ENCODE measurements at regions not wholly inside any gene's neighbourhood (a gene's known extent, or its start where the extent isn't known, plus 50 kb on each side); places are given as distances from the start of the nearest gene placed in this dataset.

DNA sequence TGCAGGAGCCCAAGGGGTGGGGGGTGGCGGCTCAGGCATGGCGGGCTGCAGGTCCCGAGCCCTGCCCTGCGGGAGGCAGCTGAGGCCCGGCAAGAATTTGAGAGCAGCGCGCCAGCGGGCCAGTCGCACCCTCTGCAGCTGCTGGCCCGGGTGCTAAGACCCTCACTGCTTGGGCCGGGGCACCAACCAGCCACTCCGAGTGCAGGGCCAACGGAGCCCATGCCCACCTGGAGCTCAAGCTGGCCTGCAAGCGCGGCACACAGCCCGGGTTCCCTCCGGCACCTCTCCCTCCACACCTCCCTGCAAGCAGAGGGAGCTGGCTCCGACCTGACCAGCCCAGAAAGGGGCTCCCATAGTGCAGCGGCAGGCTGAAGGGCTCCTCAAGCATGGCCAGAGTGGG, 758.2 kb upstream of the INTU start:
- TF ChIP-seq POLR2AphosphoS5 (IDR thresholded peaks at IDR 0.05), result no peak
- TF ChIP-seq EP300 (IDR thresholded peaks at IDR 0.05), result no peak
- TF ChIP-seq, protein P1, sequence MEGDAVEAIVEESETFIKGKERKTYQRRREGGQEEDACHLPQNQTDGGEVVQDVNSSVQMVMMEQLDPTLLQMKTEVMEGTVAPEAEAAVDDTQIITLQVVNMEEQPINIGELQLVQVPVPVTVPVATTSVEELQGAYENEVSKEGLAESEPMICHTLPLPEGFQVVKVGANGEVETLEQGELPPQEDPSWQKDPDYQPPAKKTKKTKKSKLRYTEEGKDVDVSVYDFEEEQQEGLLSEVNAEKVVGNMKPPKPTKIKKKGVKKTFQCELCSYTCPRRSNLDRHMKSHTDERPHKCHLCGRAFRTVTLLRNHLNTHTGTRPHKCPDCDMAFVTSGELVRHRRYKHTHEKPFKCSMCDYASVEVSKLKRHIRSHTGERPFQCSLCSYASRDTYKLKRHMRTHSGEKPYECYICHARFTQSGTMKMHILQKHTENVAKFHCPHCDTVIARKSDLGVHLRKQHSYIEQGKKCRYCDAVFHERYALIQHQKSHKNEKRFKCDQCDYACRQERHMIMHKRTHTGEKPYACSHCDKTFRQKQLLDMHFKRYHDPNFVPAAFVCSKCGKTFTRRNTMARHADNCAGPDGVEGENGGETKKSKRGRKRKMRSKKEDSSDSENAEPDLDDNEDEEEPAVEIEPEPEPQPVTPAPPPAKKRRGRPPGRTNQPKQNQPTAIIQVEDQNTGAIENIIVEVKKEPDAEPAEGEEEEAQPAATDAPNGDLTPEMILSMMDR (IDR thresholded peaks at IDR 0.05), result no peak
- no peak for TF ChIP-seq POLR2A (IDR thresholded peaks at IDR 0.05)
- Histone ChIP-seq H3K27me3 (no peaks in the 10 kb centered on the region), H3K4me3 (no peak overlapping the region), H3K27ac (no peak overlapping the region), H3K36me3 (no peaks in the 10 kb centered on the region), H3K4me1 (no peaks in the 10 kb centered on the region), H3K9me3 (peaks cover 9% of the 10 kb centered on the region)
- 87% methylated on average over 10 of the region's 19 CpGs for WGBS
- DNase-seq (ENCODE audit: low spot score in 2 of 2), result no peak

DNA sequence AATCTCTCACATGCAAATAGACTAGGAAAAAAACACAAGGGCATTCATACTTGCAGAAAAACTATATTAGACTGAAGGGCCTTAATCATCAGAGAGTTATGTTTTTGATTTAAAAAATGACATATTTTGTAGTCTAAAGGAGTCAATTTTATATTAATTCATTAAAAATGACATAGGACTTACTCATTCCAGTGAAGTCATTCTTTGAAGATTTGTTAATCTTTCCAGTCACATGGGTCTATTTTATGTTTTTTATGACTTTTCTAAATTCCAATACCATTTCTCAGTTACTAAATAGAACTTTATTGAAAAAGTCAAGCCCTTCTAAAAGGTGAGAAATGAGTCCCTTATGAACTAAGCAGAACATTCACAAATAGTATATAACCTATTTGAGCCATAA, 743.8 kb upstream of the INTU start:
- no peak for DNase-seq (ENCODE audit: low spot score in 2 of 2)
- Histone ChIP-seq H3K9me3 (no peaks in the 10 kb centered on the region), H3K4me1 (no peaks in the 10 kb centered on the region), H3K27me3 (no peaks in the 10 kb centered on the region), H3K36me3 (no peaks in the 10 kb centered on the region), H3K27ac (no peak overlapping the region), H3K4me3 (no peak overlapping the region)
- TF ChIP-seq POLR2AphosphoS5 (IDR thresholded peaks at IDR 0.05), result no peak
- no peak for TF ChIP-seq POLR2A (IDR thresholded peaks at IDR 0.05)
- no peak for TF ChIP-seq EP300 (IDR thresholded peaks at IDR 0.05)
- TF ChIP-seq, protein P1 (IDR thresholded peaks at IDR 0.05), result no peak

DNA sequence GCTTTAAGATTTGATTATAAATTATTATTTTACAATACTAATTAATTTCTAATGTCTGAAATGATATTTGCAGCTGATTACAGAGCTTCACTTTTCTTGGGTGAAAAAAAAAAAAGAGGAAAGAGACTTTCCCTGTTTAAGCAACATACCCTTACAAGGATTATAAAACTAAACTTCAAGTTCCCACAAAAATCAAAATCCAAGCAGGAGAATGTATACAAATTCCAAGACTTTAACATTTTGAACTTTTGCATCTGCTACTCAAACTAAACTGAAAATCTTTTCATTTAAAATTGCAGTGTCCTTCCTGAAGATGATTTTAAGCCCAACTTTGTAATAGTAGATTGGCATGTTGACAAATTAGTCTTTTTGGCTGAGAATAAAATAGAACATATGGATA, 742.4 kb upstream of the INTU start:
- Histone ChIP-seq H3K27ac (no peak overlapping the region), H3K36me3 (no peaks in the 10 kb centered on the region)
- TF ChIP-seq POLR2AphosphoS5 (IDR thresholded peaks at IDR 0.05), result no peak
- TF ChIP-seq POLR2A (IDR thresholded peaks at IDR 0.05), result no peak
- TF ChIP-seq, protein P1 (IDR thresholded peaks at IDR 0.05), result no peak
- no peak for TF ChIP-seq EP300 (IDR thresholded peaks at IDR 0.05)

DNA sequence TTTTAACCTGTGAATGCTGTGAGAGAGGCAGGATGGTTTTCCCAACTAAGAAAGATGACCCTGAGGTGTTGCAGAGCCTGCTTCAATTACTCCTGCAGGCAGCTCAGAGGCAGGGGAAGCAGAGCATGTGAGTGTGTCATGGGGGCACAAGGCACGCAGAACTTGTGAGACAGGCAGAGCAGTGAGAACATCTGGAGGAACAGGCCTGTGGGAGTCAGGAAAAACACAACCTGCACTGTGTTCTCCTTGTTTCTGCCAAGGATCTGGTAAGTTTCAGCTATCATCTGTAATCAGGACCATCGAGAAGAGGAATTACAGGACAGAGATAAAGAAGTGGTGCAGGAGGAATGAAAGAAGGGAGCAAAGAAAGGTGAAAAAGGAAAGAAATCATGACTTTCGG, 741.8 kb upstream of the INTU start:
- TF ChIP-seq, protein P1 (IDR thresholded peaks at IDR 0.05), result no peak
- no peak for TF ChIP-seq POLR2A (IDR thresholded peaks at IDR 0.05)

More for the DNA sequence above, 742.4 kb upstream of the INTU start:
- no peaks in the 10 kb centered on the region for H3K4me1 ChIP-seq
- no peaks in the 10 kb centered on the region for H3K27me3 ChIP-seq
- H3K9me3 ChIP-seq, result no peaks in the 10 kb centered on the region
- no peak overlapping the region for H3K4me3 ChIP-seq
- no peak for DNase-seq (ENCODE audit: low spot score in 2 of 2)

DNA sequence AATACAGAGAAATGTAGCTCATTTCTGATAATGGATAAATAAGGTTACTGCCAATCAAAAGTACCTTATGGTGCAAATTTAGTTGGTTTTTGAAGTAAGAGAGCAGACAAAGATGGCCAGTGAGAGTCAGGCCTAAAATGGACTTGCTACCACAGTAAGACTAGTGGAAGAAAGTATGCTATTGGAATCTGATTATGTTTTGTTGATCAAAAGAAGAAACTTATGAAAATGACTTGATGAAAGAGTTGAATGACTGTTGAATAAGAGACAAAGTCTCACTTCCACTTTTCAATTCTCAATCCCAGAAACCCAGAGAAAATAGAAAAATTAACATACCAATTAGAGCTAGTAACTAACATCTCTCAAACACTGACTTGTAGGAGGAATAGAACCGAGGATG, 737.8 kb upstream of the INTU start:
- Histone ChIP-seq H3K4me1 (no peaks in the 10 kb centered on the region), H3K9me3 (no peaks in the 10 kb centered on the region), H3K4me3 (no peak overlapping the region), H3K27ac (no peak overlapping the region), H3K36me3 (no peaks in the 10 kb centered on the region), H3K27me3 (no peaks in the 10 kb centered on the region)
- 85% methylated on average over 1 of the region's 1 CpG for WGBS
- TF ChIP-seq, protein P1 (IDR thresholded peaks at IDR 0.05), result no peak
- TF ChIP-seq EP300 (IDR thresholded peaks at IDR 0.05) (no peak), POLR2AphosphoS5 (IDR thresholded peaks at IDR 0.05) (no peak), POLR2A (IDR thresholded peaks at IDR 0.05) (no peak)
- DNase-seq (ENCODE audit: low spot score in 2 of 2), result no peak

More for the DNA sequence above, 741.8 kb upstream of the INTU start:
- no peaks in the 10 kb centered on the region for H3K9me3 ChIP-seq
- no peak for DNase-seq (ENCODE audit: low spot score in 2 of 2)
- no peaks in the 10 kb centered on the region for H3K36me3 ChIP-seq
- no peak overlapping the region for H3K27ac ChIP-seq
- H3K4me3 ChIP-seq, result no peak overlapping the region
- H3K27me3 ChIP-seq, result no peaks in the 10 kb centered on the region
- no peaks in the 10 kb centered on the region for H3K4me1 ChIP-seq
- WGBS, result 51% methylated on average over 3 of the region's 3 CpGs

Data from suprapubic skin (tissue), 4 donors.